ENCODE measurements at regions not wholly inside any gene's neighbourhood (a gene's known extent, or its start where the extent isn't known, plus 50 kb on each side); places are given as distances from the start of the nearest gene placed in this dataset.

- H3K27ac ChIP-seq = no peak overlapping the region
- H3K36me3 ChIP-seq = no peaks in the 10 kb centered on the region
- H3K4me3 ChIP-seq = no peak overlapping the region
- TF ChIP-seq CTCF (IDR thresholded peaks at IDR 0.05) (no peak), POLR2A (IDR thresholded peaks at IDR 0.05) (no peak)
- no peaks in the 10 kb centered on the region for H3K27me3 ChIP-seq
- no peaks in the 10 kb centered on the region for H3K4me1 ChIP-seq
- no peaks in the 10 kb centered on the region for H3K9me3 ChIP-seq
- DNase-seq = no peak
These were observed 229.0 kb upstream of the RAB4A start for GRCh38 chr1:229041946-229042345.

- DNase-seq = no peak
- Histone ChIP-seq H3K4me1 (no peaks in the 10 kb centered on the region), H3K27me3 (no peaks in the 10 kb centered on the region), H3K9me3 (no peaks in the 10 kb centered on the region), H3K4me3 (no peak overlapping the region), H3K36me3 (no peaks in the 10 kb centered on the region), H3K27ac (no peak overlapping the region)
- TF ChIP-seq CTCF (IDR thresholded peaks at IDR 0.05) = no peak
These were observed 228.4 kb upstream of the RAB4A start for GRCh38 chr1:229042482-229042881.

DNA sequence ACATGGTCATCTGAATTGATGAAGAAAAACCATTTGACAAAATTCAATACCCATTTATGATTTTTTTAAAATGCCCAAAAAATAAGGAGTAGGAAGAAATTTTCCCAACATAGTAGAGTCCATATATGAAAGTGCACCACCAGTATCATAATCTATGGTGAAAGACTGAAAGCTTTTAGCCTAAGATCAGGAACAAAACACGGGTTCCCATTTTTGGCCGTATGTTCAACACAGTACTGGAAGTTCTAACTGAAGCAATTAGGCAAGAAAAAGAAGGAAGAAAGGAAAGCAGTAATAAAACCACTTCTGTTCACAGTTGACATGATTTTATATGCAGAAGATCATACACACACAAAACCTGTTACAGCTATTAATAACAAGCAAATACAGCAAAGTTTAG, 227.8 kb upstream of the RAB4A start:
- TF ChIP-seq POLR2A (IDR thresholded peaks at IDR 0.05) (no peak), CTCF (IDR thresholded peaks at IDR 0.05) (no peak)
- H3K27me3 ChIP-seq = no peaks in the 10 kb centered on the region
- no peaks in the 10 kb centered on the region for H3K4me1 ChIP-seq
- no peak overlapping the region for H3K27ac ChIP-seq
- no peak overlapping the region for H3K4me3 ChIP-seq
- DNase-seq = no peak
- H3K36me3 ChIP-seq = no peaks in the 10 kb centered on the region
- H3K9me3 ChIP-seq = no peaks in the 10 kb centered on the region

DNA sequence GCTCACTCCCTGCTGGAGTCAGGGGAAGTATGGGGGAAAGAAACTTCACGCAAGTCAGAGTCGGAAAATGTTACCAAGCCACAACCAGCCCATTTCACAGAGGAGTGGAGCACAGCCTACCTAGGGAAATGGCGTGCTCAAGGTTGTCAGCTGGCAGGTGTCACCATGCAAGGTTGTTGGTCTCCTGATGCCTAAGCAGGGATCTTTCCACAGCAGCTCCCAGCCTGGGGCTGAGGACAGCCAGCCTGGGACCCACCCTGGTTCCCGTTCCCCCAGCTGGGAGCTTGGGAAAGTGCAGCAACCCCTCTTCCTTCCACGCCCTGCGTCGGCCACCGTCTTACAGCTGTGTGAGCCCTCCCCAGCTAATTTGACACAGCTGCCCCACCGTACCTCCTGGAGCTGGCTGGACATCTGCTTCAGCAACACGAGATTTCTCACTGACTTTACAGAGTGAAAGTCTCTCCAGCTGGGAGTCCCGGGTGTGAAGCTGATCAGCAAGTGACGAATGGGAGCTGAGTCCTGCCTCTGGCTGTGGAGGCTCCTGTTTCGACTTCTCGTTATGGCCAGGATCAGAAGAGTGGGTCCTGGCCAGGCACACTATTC, 224.6 kb upstream of the RAB4A start:
- Histone ChIP-seq H3K36me3 (no peaks in the 10 kb centered on the region), H3K9me3 (no peaks in the 10 kb centered on the region), H3K27me3 (no peaks in the 10 kb centered on the region), H3K4me1 (no peaks in the 10 kb centered on the region), H3K4me3 (no peak overlapping the region), H3K27ac (no peak overlapping the region)
- TF ChIP-seq POLR2A (IDR thresholded peaks at IDR 0.05) (no peak), CTCF (IDR thresholded peaks at IDR 0.05) (no peak)
- no peak for DNase-seq

GRCh38 chr1:229047161-229047839, 223.6 kb upstream of the RAB4A start:
- DNase-seq = no peak
- TF ChIP-seq POLR2A (IDR thresholded peaks at IDR 0.05) (no peak), CTCF (IDR thresholded peaks at IDR 0.05) (no peak)
- no peak overlapping the region for H3K27ac ChIP-seq
- H3K4me3 ChIP-seq = no peak overlapping the region
- H3K36me3 ChIP-seq = no peaks in the 10 kb centered on the region
- H3K4me1 ChIP-seq = no peaks in the 10 kb centered on the region
- H3K9me3 ChIP-seq = no peaks in the 10 kb centered on the region
- no peaks in the 10 kb centered on the region for H3K27me3 ChIP-seq

All from Peyer's patch (tissue), 4 donors.